Activated naive CD8-positive, alpha-beta T cell treated with anti-CD3 and anti-CD28 coated beads, Interleukin-2, amount 10 ng/mL, durations not matched to agents 7 days and 5 days (primary cell): ENCODE measurements at regions not wholly inside any gene's neighbourhood (a gene's known extent, or its start where the extent isn't known, plus 50 kb on each side); places are given as distances from the start of the nearest gene placed in this dataset.

ENCODE experiments used
- ATAC-seq: fragments of 150-1000 bp; cut with Tn5 transposase; one replicate; pipeline ENCODE4 v1.10.0; 2021; ENCODE audit warnings: low read depth, moderate library complexity
- POLR2A ChIA-PET: fragments of 350-600 bp; sonication (Branson Sonifier 250); formaldehyde crosslinking; loops from one replicate; lab custom pipeline; 2021; ENCODE audit warnings: antibody characterized with exemption; lab: Charles Lee
- DNase-seq: peaks from one replicate; pipeline ENCODE4 v3.0.0; 2021
- H3K27ac Mint-ChIP-seq: one replicate; pipeline ENCODE4 v1.8.0; 2022; ENCODE audit warnings: mild to moderate bottlenecking, mixed read lengths
- H3K27me3 Mint-ChIP-seq: one replicate; pipeline ENCODE4 v1.8.0; 2022; ENCODE audit warnings: mild to moderate bottlenecking, moderate library complexity, mixed read lengths
- H3K36me3 Mint-ChIP-seq: one replicate; pipeline ENCODE4 v1.8.0; 2021; ENCODE audit warnings: mild to moderate bottlenecking, mixed read lengths
- H3K4me1 Mint-ChIP-seq: one replicate; pipeline ENCODE4 v1.8.0; 2021; ENCODE audit warnings: mixed read lengths
- H3K4me3 Mint-ChIP-seq: one replicate; pipeline ENCODE4 v1.8.0; 2022; ENCODE audit warnings: mild to moderate bottlenecking, moderate library complexity, mixed read lengths
- H3K9me3 Mint-ChIP-seq: one replicate; pipeline ENCODE4 v1.8.0; 2021; ENCODE audit warnings: mixed read lengths

DNA sequence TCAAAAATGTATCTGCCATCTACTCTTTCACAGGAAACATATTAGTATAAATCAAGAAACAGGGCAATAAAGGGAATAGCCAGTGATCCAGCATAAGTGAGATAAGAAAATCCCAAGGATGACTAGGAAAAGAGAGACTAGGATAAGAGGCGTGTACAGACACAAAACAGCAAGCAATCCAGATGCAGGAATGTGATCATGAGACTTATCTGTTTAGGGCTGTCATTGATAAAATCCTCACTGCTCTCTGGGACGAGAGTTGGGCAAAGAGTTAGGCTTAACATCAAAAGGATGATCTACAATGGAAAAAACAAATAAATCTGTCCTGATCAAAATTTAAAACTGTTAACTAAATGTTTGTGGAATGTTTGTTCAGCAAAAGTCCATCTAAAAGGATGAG, 1156.8 kb upstream of the C9orf72 start:
- POLR2A ChIA-PET, result no interaction called here
- H3K4me3 Mint-ChIP-seq, result no peak overlapping the region

DNA sequence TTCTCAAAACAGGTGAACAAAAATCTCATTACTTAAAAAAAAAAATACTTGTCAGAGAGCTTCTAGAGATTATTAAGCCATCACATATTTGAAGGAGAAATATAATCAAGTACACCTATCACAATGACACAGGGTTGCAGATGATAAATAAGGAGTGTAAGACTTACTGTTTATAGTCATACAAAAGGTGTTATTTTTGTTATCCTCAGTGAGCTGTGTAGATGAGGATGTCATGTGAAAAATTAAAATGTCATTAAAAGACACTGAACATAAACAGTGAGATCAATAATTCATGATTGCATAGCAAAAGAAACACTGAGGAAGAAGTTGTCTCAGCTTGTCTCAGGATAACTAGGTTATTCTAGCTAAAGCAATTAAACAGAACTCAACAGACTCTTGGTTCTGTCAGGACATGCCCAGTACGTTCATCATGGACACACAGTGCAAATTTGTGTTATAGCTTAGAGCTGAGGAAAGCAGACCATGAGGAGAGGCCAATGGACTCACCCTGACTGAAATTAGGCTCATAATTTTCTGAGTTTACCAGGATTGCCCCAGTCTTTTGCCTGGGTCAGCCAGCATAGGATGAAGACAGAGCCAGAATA, 1162.6 kb upstream of the C9orf72 start:
- H3K4me1 Mint-ChIP-seq, result no peaks in the 10 kb centered on the region
- H3K36me3 Mint-ChIP-seq, result no peaks in the 10 kb centered on the region

More for the DNA sequence above, 1156.8 kb upstream of the C9orf72 start:
- ATAC-seq, result no peak
- DNase-seq, result no peak
- Mint-ChIP-seq H3K27ac (no peak overlapping the region), H3K36me3 (no peaks in the 10 kb centered on the region), H3K4me1 (no peaks in the 10 kb centered on the region), H3K9me3 (peaks cover 1% of the 10 kb centered on the region), H3K27me3 (no peaks in the 10 kb centered on the region)

DNA sequence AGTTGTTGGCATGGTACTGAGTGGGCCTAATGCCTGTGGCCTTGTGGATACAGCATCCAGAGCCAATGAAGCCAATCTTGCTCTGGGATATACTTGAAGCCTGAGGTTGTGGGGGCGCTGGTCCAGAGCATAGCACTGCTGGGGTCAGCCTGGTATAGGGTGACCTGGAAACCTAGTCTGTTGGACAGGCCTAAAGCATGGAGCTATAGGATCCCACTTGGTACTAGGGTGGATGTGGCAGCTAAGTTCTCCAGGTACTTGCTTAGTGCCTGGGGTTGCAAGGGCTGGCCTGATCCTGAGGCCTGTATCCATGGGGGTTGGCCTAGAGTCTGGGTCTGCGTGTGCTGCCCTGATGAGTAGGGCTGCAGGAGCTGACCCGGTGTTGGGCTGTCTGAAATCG, 1168.2 kb upstream of the C9orf72 start:
- Mint-ChIP-seq H3K4me1 (no peaks in the 10 kb centered on the region), H3K36me3 (no peaks in the 10 kb centered on the region), H3K27me3 (no peaks in the 10 kb centered on the region), H3K9me3 (peaks cover 4% of the 10 kb centered on the region), H3K27ac (no peak overlapping the region), H3K4me3 (no peak overlapping the region)
- DNase-seq (no peak), ATAC-seq (no peak)
- POLR2A ChIA-PET, result no interaction called here

More for the DNA sequence above, 1162.6 kb upstream of the C9orf72 start:
- Mint-ChIP-seq H3K27me3 (no peaks in the 10 kb centered on the region), H3K4me3 (no peak overlapping the region), H3K9me3 (peaks cover 1% of the 10 kb centered on the region), H3K27ac (no peak overlapping the region)
- no peak for DNase-seq
- ATAC-seq, result no peak
- POLR2A ChIA-PET, result no interaction called here

DNA sequence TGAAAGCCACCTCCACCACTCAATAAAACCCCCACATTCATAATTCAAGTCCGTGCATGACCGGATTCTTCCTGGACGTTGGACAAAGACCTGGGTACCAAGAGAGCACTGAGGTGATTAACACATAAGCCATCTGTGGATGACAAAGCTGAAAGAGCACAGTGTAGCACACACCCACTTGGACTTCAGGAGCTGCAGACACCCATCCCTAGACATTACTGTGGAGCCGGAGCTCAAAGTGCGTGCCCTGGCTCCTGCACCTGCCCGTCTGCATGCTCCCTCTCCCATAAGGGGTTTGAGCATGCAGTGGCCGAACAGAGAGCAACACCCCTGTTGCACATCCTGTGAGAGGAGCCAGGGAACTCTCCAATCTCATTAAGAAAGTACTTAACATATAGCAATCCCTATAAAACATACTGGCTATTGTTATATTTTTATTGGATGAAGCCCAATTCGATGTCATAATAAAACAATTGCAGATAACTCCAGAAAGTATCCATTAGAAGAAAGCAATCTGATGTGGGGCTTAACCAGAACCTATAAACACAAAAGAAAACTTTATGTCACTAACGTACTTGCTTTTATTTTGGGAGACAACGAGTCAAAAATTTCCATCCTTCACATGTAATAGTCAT, 1174.2 kb upstream of the C9orf72 start:
- Mint-ChIP-seq H3K27ac (no peak overlapping the region), H3K36me3 (no peaks in the 10 kb centered on the region), H3K9me3 (peaks cover 4% of the 10 kb centered on the region), H3K4me1 (no peaks in the 10 kb centered on the region), H3K4me3 (no peak overlapping the region), H3K27me3 (no peaks in the 10 kb centered on the region)
- DNase-seq (no peak), ATAC-seq (no peak)
- POLR2A ChIA-PET, result no interaction called here

DNA sequence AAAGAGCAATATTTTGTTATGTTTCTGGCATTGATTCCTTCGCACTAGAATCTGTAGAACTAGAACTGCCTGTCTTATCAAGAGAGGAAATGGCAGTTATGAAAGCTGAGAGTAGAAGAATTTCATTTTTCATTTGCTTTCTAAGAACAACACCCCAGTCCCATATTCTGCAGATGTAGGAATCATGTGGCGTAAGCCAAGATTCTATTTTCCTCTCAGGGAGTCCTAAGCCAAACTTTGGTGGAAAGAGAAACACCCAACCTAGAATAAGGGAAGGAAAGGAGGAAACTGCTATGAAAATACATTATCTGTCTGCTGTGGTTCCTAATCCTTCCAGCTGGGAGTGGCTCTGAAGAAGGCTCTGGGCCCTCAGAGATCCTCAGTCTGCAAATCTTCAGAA, 1176.9 kb upstream of the C9orf72 start:
- Mint-ChIP-seq H3K4me1 (no peaks in the 10 kb centered on the region), H3K4me3 (no peak overlapping the region), H3K9me3 (no peaks in the 10 kb centered on the region), H3K36me3 (no peaks in the 10 kb centered on the region), H3K27ac (no peak overlapping the region), H3K27me3 (no peaks in the 10 kb centered on the region)
- POLR2A ChIA-PET, result no interaction called here
- ATAC-seq, result no peak
- DNase-seq, result no peak

DNA sequence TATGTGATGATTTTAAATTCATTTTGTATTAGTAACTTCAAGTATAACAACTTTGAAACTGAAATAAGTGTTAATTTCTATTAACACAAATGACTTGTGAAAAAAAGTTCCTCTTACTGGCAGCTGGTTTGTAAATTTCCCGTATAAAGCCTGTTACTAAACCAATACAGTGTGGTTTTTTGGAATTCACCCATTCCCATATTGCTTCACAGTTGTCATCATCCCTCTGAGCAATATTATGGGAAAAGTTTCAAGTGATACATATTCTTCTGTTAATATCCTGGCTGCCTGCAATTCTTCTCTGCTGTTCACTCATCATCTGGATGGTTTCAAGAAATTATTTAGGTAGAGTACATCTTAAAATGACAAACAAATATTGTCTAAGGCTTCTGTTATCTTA, 1185.1 kb upstream of the C9orf72 start:
- Mint-ChIP-seq H3K36me3 (no peaks in the 10 kb centered on the region), H3K4me1 (no peaks in the 10 kb centered on the region), H3K9me3 (no peaks in the 10 kb centered on the region), H3K4me3 (no peak overlapping the region), H3K27ac (no peak overlapping the region), H3K27me3 (no peaks in the 10 kb centered on the region)
- no peak for DNase-seq
- no peak for ATAC-seq
- POLR2A ChIA-PET, result no interaction called here

DNA sequence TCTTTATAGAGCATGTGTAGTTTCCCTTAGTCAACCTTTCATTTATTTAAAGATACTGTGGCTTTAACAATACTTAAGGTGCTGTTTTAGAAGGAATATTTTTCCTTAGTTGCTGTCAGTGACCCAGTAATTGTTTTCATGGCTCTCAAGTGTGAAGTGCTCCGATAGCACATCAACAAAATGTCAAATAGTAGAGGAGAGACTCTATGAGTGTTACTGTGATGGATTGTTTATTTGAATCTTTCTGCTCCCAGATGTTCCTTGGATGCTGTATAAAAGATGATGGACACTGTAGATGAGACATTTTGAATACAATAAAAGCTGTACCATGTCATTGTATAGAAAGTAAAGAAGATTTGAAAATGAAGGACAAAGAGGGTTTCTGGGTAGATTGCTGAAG, 1185.7 kb upstream of the C9orf72 start:
- Mint-ChIP-seq H3K4me1 (no peaks in the 10 kb centered on the region), H3K27ac (no peak overlapping the region), H3K27me3 (no peaks in the 10 kb centered on the region), H3K36me3 (no peaks in the 10 kb centered on the region), H3K9me3 (no peaks in the 10 kb centered on the region), H3K4me3 (no peak overlapping the region)
- no peak for ATAC-seq
- POLR2A ChIA-PET, result no interaction called here
- no peak for DNase-seq

DNA sequence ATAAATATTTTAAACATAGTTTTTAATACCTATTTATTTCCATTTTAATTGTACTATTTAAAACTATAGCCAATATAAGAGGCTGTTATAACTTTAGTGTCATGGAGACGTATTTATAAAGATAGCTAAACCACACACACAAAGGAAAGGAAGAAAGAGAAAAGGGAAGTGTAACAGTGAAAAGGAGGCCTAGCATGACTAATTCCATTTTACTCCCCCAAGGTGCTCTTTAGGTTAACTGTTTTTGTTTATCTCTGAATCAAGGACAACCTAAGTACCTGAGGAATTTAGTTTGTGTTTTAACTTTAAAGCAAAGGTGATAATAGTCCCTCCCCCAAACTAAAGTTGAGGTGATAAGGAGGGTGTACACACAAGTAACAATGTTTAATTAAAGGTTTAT, 1188.9 kb upstream of the C9orf72 start:
- no peak for DNase-seq
- Mint-ChIP-seq H3K4me1 (no peaks in the 10 kb centered on the region), H3K4me3 (no peak overlapping the region), H3K36me3 (no peaks in the 10 kb centered on the region), H3K9me3 (no peaks in the 10 kb centered on the region), H3K27me3 (no peaks in the 10 kb centered on the region), H3K27ac (no peak overlapping the region)
- POLR2A ChIA-PET, result no interaction called here
- ATAC-seq, result no peak

DNA sequence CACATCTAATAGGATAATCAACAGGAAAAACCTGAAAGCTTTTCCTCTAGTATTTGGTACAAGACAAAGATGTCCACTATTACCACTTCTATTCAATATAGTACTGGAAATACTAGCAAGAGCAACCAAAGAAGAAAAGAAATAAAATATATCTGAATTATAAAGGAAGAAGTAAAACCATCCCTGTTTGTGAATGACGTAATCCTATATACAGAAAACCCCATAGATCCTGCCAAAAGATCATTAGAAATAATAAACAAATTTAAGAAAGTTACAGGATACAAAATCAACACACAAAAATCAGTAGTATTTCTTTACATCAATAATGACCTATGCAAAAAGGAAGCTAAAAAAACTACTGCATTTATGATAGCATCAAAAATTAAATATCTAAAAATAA, 1191.3 kb upstream of the C9orf72 start:
- no peaks in the 10 kb centered on the region for H3K9me3 Mint-ChIP-seq
- POLR2A ChIA-PET, result no interaction called here
- H3K36me3 Mint-ChIP-seq, result no peaks in the 10 kb centered on the region
- H3K4me3 Mint-ChIP-seq, result no peak overlapping the region
- H3K27ac Mint-ChIP-seq, result no peak overlapping the region
- no peaks in the 10 kb centered on the region for H3K27me3 Mint-ChIP-seq
- ATAC-seq (no peak), DNase-seq (no peak)
- no peaks in the 10 kb centered on the region for H3K4me1 Mint-ChIP-seq

DNA sequence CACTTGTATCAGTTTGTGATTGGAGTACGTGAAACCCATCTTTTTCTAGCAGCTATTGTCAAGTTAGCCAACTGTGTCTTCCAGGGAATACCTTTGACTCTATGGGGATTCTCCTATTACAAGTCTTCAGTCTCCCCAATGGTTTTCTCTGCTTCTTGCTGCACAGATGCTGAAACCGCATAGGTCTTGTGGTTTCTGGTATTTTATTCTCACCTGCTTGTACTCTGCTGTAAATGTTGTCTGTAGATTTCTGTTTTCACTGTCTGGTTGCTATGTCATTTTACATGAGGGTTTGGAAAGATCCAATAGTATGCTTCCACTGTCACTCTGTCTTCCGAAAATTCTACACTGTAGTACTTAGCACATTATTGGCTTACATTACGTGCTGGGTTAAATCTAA, 1196.9 kb upstream of the C9orf72 start:
- H3K4me3 Mint-ChIP-seq, result no peak overlapping the region

DNA sequence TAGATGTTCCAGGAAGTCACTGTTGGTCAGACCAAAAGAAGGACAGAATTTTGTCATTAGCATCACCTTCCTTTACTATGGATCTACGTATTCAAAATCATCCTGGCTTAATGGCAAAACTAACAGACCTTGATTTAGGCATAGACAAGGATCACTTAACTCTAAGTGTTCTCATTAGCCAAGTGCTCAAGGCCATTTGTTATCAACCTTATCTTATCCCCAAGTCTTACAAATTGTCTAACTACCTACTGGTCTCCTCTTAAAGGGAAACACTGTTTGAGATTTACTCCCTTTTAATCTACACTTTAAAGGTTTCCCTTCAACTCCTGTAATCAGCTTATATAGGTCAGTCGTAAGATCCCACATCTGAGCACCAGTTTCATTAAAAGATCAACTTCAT, 1197.5 kb upstream of the C9orf72 start:
- Mint-ChIP-seq H3K27ac (no peak overlapping the region), H3K27me3 (no peaks in the 10 kb centered on the region)
- DNase-seq, result no peak

More for the DNA sequence above, 1196.9 kb upstream of the C9orf72 start:
- Mint-ChIP-seq H3K36me3 (no peaks in the 10 kb centered on the region), H3K9me3 (no peaks in the 10 kb centered on the region), H3K4me1 (no peaks in the 10 kb centered on the region), H3K27me3 (no peaks in the 10 kb centered on the region), H3K27ac (no peak overlapping the region)
- POLR2A ChIA-PET, result no interaction called here
- DNase-seq (no peak), ATAC-seq (no peak)

DNA sequence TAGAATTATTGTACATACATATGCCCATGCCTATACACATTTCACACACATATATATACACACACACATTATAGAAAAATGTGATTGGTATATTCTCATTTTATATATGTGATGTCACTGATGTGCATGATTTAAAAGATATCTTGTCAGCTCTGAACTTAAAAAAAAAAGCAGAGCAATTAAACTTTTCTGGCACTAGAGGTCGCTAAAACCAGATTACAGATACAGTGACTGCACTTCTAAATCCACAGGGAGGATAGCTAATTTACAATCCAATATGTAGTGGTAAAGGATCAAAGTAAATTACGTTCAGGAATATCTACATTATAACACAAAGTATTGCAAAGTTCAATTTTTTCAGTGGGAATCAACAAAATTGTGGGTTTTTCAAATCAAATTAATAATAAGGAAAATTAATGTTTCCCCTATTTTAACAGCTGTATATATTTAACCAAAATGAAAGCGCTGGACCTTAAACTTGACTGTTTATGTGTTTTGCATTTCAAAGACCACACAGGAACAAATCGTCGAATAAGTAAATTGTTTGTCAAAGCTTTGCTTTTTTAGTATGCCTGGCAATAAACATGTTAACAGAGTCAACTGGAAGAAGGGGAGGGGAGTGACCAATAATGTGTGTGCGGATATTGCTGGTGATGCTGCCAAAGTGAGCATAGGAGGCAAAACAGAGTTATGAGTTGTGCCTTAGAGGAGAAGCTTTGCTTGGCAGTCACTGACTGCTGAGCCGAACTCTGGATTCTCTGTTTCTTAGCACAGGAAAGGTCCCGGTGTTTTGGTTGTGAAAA, 1201.4 kb upstream of the C9orf72 start:
- no peaks in the 10 kb centered on the region for H3K27me3 Mint-ChIP-seq
- H3K36me3 Mint-ChIP-seq, result no peaks in the 10 kb centered on the region
- H3K9me3 Mint-ChIP-seq, result no peaks in the 10 kb centered on the region
- POLR2A ChIA-PET, result no interaction called here
- DNase-seq (no peak), ATAC-seq (no peak)
- H3K27ac Mint-ChIP-seq, result no peak overlapping the region
- no peaks in the 10 kb centered on the region for H3K4me1 Mint-ChIP-seq
- H3K4me3 Mint-ChIP-seq, result no peak overlapping the region

More for the DNA sequence above, 1197.5 kb upstream of the C9orf72 start:
- Mint-ChIP-seq H3K4me3 (no peak overlapping the region), H3K9me3 (no peaks in the 10 kb centered on the region), H3K36me3 (no peaks in the 10 kb centered on the region), H3K4me1 (no peaks in the 10 kb centered on the region)
- POLR2A ChIA-PET, result no interaction called here
- ATAC-seq, result no peak

DNA sequence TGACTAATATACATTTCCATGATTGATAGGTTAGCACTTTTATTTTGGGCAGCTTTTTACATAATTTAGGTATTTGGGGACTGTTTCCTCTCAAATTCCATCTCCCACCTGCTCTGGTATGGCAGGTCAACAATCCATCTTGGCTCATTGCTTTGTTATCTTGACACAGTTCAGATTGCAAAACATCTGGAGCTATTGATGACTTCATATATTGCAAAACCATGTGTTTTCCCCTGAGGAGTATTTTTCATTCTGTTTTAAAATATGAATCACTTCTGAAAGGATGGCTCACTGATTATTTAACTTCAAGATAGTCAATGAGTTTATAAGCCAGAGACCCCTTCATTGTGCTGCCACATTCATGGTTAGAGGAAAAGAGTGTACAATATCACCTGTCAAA, 1206.0 kb upstream of the C9orf72 start:
- ATAC-seq (no peak), DNase-seq (no peak)
- H3K27ac Mint-ChIP-seq, result no peak overlapping the region

DNA sequence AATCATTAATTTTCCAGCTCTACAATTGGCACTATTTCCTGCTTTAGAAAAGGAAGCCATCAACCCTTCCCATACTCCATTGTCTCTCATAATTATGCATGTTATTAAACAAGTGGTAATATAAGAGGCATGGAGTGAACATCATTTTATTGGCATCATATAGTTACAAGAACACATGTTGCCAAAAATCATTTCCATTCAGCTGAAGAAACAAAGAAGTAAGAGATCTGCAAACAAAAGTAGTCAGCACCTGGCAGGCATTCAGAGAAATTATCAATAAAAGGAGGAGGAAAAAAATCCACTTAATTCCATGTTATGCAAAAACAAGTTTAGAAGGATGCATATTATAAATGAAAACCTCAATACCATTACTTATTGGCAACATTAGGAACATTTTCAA, 1208.2 kb upstream of the C9orf72 start:
- Mint-ChIP-seq H3K4me3 (no peak overlapping the region), H3K36me3 (no peaks in the 10 kb centered on the region), H3K4me1 (no peaks in the 10 kb centered on the region), H3K9me3 (no peaks in the 10 kb centered on the region), H3K27ac (no peak overlapping the region), H3K27me3 (no peaks in the 10 kb centered on the region)
- DNase-seq (no peak), ATAC-seq (no peak)
- POLR2A ChIA-PET, result no interaction called here

More for the DNA sequence above, 1206.0 kb upstream of the C9orf72 start:
- no peak overlapping the region for H3K4me3 Mint-ChIP-seq
- no peaks in the 10 kb centered on the region for H3K4me1 Mint-ChIP-seq
- POLR2A ChIA-PET, result no interaction called here
- H3K36me3 Mint-ChIP-seq, result no peaks in the 10 kb centered on the region
- H3K27me3 Mint-ChIP-seq, result no peaks in the 10 kb centered on the region
- H3K9me3 Mint-ChIP-seq, result no peaks in the 10 kb centered on the region
